ENCODE measurements at regions not wholly inside any gene's neighbourhood (a gene's known extent, or its start where the extent isn't known, plus 50 kb on each side); places are given as distances from the start of the nearest gene placed in this dataset.

GRCh38 chr5:92505145-92505544 is 1075.9 kb downstream of the NR2F1-AS1 start:
- TF ChIP-seq FOXK2 (IDR thresholded peaks at IDR 0.05) (no peak), EZH2 (IDR thresholded peaks at IDR 0.05; ENCODE audit: borderline replicate concordance, control insufficient read depth, low read depth, low read length) (no peak), SIN3A (IDR thresholded peaks at IDR 0.05; ENCODE audit: low read depth, low read length) (no peak), MAX (IDR thresholded peaks at IDR 0.05; ENCODE audit: low read depth, low read length) (no peak), FOXM1 (IDR thresholded peaks at IDR 0.05; ENCODE audit: low read depth, low read length) (no peak), CTCF (IDR thresholded peaks at IDR 0.05 in 2 of 3, conservative IDR thresholded peaks at IDR 0.05 in 1 of 3; ENCODE audit: control insufficient read depth in 2 of 3, extremely low read depth in 1 of 3, insufficient read depth in 1 of 3, low read depth in 3 of 3, low read length in 3 of 3) (no peak), TARDBP (IDR thresholded peaks at IDR 0.05; ENCODE audit: borderline replicate concordance) (no peak), POLR2A (IDR thresholded peaks at IDR 0.05; ENCODE audit: low read depth, low read length) (no peak)

Measured in GM12878 (cell line).